SU-DHL-6 (cell line): ENCODE measurements at regions not wholly inside any gene's neighbourhood (a gene's known extent, or its start where the extent isn't known, plus 50 kb on each side); places are given as distances from the start of the nearest gene placed in this dataset.

ENCODE experiments used
- H2AFZ ChIP-seq: fragments of 200-600 bp; sonication (generic); 2 replicates; pipeline ENCODE4 v1.6.1; 2014; ENCODE audit warnings: low read depth, mild to moderate bottlenecking, moderate library complexity, mixed read lengths, antibody characterized with exemption, low read length; ENCODE audit not compliant: severe bottlenecking
- H3F3A ChIP-seq: fragments of 200-600 bp; shearing (Covaris generic); 2 replicates; pipeline ENCODE4 v1.6.0; 2016; ENCODE audit warnings: antibody characterized with exemption, mild to moderate bottlenecking; ENCODE audit not compliant: insufficient read depth
- H3K27ac ChIP-seq: fragments of 200-600 bp; sonication (generic); 2 replicates; pipeline ENCODE4 v1.5.1; 2016; ENCODE audit warnings: low read depth, mild to moderate bottlenecking, low read length, moderate library complexity, mixed read lengths
- H3K27me3 ChIP-seq: fragments of 200-600 bp; sonication (generic), shearing (Covaris generic); 2 replicates; pipeline ENCODE4 v1.6.0; 2014; ENCODE audit warnings: mild to moderate bottlenecking, low read length
- H3K36me3 ChIP-seq: fragments of 200-600 bp; sonication (generic); 2 replicates; pipeline ENCODE4 v1.6.1; 2014; ENCODE audit warnings: mild to moderate bottlenecking, low read length, mixed read lengths
- H3K4me2 ChIP-seq: fragments of 300-600, 200-600 bp; shearing (Covaris generic), sonication (generic); 2 replicates; pipeline ENCODE4 v1.6.0; 2014; ENCODE audit warnings: low read length, low read depth, mild to moderate bottlenecking; ENCODE audit not compliant: poor library complexity, severe bottlenecking
- H3K4me3 ChIP-seq: fragments of 200-600 bp; sonication (generic); 2 replicates; pipeline ENCODE4 v1.5.1; 2014; ENCODE audit warnings: antibody characterized with exemption, low read length, mild to moderate bottlenecking, mixed read lengths; ENCODE audit not compliant: insufficient read depth, poor library complexity, severe bottlenecking
- H3K79me2 ChIP-seq: fragments of 200-600 bp; sonication (generic); 2 replicates; pipeline ENCODE4 v1.6.1; 2014; ENCODE audit warnings: mild to moderate bottlenecking, low read length, moderate library complexity; ENCODE audit not compliant: insufficient read depth
- H3K9ac ChIP-seq: fragments of 200-600 bp; sonication (generic); 2 replicates; pipeline ENCODE4 v1.7.0; 2014; ENCODE audit warnings: mild to moderate bottlenecking, low read length
- H3K9me2 ChIP-seq: fragments of 200-600 bp; sonication (generic); replicated peaks from 2 replicates; pipeline ENCODE4 v1.6.1; 2014; ENCODE audit warnings: low read length; ENCODE audit not compliant: insufficient read depth
- H3K9me3 ChIP-seq: fragments of 200-600 bp; sonication (generic); 2 replicates; pipeline ENCODE4 v1.6.1; 2014; ENCODE audit warnings: low read length, mixed read lengths; ENCODE audit not compliant: insufficient read depth
- H4K20me1 ChIP-seq: fragments of 200-600 bp; sonication (generic); 2 replicates; pipeline ENCODE4 v1.6.1; 2014; ENCODE audit warnings: low read depth, mild to moderate bottlenecking, antibody characterized with exemption, low read length, moderate library complexity, mixed read lengths
- CTCF ChIP-seq: fragments of 200-600 bp; sonication (generic); IDR thresholded peaks from one replicate; pipeline ENCODE4 v1.5.1; 2017; ENCODE audit warnings: antibody characterized with exemption, mild to moderate bottlenecking, low read length, moderate library complexity; ENCODE audit not compliant: insufficient read depth, poor library complexity, severe bottlenecking
- EZH2phosphoT487 ChIP-seq: fragments of 200-600 bp; sonication (generic), shearing (Covaris generic); conservative IDR thresholded peaks from 2 replicates; pipeline ENCODE4 v1.6.1; 2018; ENCODE audit warnings: mild to moderate bottlenecking, antibody characterized with exemption, low read length, moderate library complexity, mixed read lengths

- Histone ChIP-seq H3F3A (no peaks in the 10 kb centered on the region), H3K4me2 (no peak overlapping the region), H3K36me3 (no peaks in the 10 kb centered on the region), H3K79me2 (no peaks in the 10 kb centered on the region), H2AFZ (no peak overlapping the region), H4K20me1 (no peaks in the 10 kb centered on the region), H3K4me3 (no peak overlapping the region), H3K27me3 (no peaks in the 10 kb centered on the region), H3K9ac (no peak overlapping the region), H3K9me3 (no peaks in the 10 kb centered on the region), H3K9me2 (no peaks in the 10 kb centered on the region), H3K27ac (no peak overlapping the region)
- no peak for TF ChIP-seq EZH2phosphoT487
- TF ChIP-seq CTCF = no peak
These were observed 66.1 kb upstream of the CXADR start for GRCh38 chr21:17446737-17447136.

- TF ChIP-seq EZH2phosphoT487 (no peak), CTCF (no peak)
- no peaks in the 10 kb centered on the region for H3K36me3 ChIP-seq
- H3K27ac ChIP-seq = no peak overlapping the region
- no peaks in the 10 kb centered on the region for H4K20me1 ChIP-seq
- no peak overlapping the region for H2AFZ ChIP-seq
- H3K27me3 ChIP-seq = no peaks in the 10 kb centered on the region
- no peak overlapping the region for H3K4me2 ChIP-seq
- H3K9ac ChIP-seq = no peak overlapping the region
- no peaks in the 10 kb centered on the region for H3K9me2 ChIP-seq
- H3F3A ChIP-seq = no peaks in the 10 kb centered on the region
- H3K9me3 ChIP-seq = no peaks in the 10 kb centered on the region
- H3K79me2 ChIP-seq = no peaks in the 10 kb centered on the region
- no peak overlapping the region for H3K4me3 ChIP-seq
These were observed 63.1 kb upstream of the CXADR start for GRCh38 chr21:17449701-17450100.

GRCh38 chr21:17451364-17451891 lies 61.4 kb upstream of the CXADR start:
- Histone ChIP-seq H3K4me2 (no peak overlapping the region), H3F3A (no peaks in the 10 kb centered on the region), H3K27ac (no peak overlapping the region), H3K9me2 (no peaks in the 10 kb centered on the region), H3K9ac (no peak overlapping the region), H4K20me1 (no peaks in the 10 kb centered on the region), H3K9me3 (no peaks in the 10 kb centered on the region), H2AFZ (no peak overlapping the region), H3K36me3 (no peaks in the 10 kb centered on the region), H3K27me3 (no peaks in the 10 kb centered on the region), H3K79me2 (no peaks in the 10 kb centered on the region), H3K4me3 (no peak overlapping the region)
- no peak for TF ChIP-seq CTCF
- no peak for TF ChIP-seq EZH2phosphoT487
